ENCODE measurements at regions not wholly inside any gene's neighbourhood (a gene's known extent, or its start where the extent isn't known, plus 50 kb on each side); places are given as distances from the start of the nearest gene placed in this dataset.

DNA sequence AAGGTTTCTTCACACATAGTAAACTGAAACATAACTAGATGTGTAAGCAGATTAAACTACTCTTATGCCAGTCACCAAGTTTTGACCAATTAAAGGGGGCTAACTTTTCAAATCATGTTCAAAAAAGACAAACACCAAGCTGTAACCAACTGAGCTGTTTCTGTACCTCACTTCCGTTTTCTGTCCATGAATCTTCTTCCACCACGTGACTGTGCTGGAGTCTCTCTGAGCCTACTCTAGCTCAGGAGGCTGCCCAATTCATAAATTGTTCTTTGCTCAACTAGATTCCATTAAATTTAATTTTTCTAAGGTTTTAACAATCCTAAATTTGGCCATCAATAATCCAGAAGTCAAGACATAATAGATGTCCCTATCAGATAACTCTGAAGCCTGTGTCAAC lies 229.4 kb downstream of the FNDC1 start:
- TF ChIP-seq POLR2AphosphoS5 (IDR thresholded peaks at IDR 0.05; ENCODE audit: low read depth, low read length) (no peak), TAF1 (IDR thresholded peaks at IDR 0.05; ENCODE audit: borderline replicate concordance, low read depth, low read length) (no peak)
